ENCODE measurements at regions not wholly inside any gene's neighbourhood (a gene's known extent, or its start where the extent isn't known, plus 50 kb on each side); places are given as distances from the start of the nearest gene placed in this dataset.

- TF ChIP-seq CEBPB (IDR thresholded peaks at IDR 0.05) = no peak
- no peak for TF ChIP-seq CREB1 (IDR thresholded peaks at IDR 0.05; ENCODE audit: low read depth)
- TF ChIP-seq MAX (IDR thresholded peaks at IDR 0.05) = no peak
- TF ChIP-seq TAF1 (IDR thresholded peaks at IDR 0.05; ENCODE audit: low read depth) = no peak
- TF ChIP-seq REST (IDR thresholded peaks at IDR 0.05; ENCODE audit: low read depth) = no peak
- no peak for TF ChIP-seq EP300 (IDR thresholded peaks at IDR 0.05; ENCODE audit: borderline replicate concordance)
Measured at GRCh38 chr16:25596194-25596593, 95.6 kb upstream of the HS3ST4 start.
